Suppressor macrophage (primary cell): ENCODE measurements at regions not wholly inside any gene's neighbourhood (a gene's known extent, or its start where the extent isn't known, plus 50 kb on each side); places are given as distances from the start of the nearest gene placed in this dataset.
"Not testable (repeated sequence)": the region's sequence is repeated elsewhere in the genome, so short reads cannot be mapped to it uniquely, and the experiment has no call there.

Experiments
- DNase-seq, 4 experiments: peaks; one replicate each; pipeline ENCODE4 v3.0.0-alpha.2; 2020 to 2022

DNA sequence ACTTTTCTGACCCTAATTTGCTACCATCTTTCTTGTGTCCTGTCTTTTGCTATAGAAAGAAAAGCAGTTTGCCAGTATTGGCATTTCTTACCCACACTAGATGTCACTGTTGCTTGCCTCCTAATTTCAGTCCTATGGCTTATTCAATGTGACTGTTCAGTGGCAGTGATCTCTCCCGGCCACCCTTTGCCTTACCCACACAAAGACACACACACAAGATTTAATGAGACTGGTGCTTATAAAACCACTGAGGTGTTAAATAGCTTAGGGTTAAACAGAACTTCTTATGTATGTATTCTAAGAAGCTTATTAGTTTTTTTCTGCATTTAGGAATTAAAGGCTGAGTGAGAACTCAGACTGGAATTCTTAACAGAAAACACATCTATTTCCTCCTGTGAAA lies 233.6 kb upstream of the ASCC3 start:
- peak in 2 of 4 experiments; percentile 2 to 5 for DNase-seq

- DNase-seq: no peak
Observed at GRCh38 chr6:101116337-101116736, 235.2 kb upstream of the ASCC3 start.

- no peak for DNase-seq
Observed at GRCh38 chr6:101117393-101118135, 236.4 kb upstream of the ASCC3 start.

GRCh38 chr6:101118136-101118396 lies 236.9 kb upstream of the ASCC3 start:
- no peak for DNase-seq

GRCh38 chr6:101120747-101121146 lies 239.6 kb upstream of the ASCC3 start:
- no peak for DNase-seq

DNA sequence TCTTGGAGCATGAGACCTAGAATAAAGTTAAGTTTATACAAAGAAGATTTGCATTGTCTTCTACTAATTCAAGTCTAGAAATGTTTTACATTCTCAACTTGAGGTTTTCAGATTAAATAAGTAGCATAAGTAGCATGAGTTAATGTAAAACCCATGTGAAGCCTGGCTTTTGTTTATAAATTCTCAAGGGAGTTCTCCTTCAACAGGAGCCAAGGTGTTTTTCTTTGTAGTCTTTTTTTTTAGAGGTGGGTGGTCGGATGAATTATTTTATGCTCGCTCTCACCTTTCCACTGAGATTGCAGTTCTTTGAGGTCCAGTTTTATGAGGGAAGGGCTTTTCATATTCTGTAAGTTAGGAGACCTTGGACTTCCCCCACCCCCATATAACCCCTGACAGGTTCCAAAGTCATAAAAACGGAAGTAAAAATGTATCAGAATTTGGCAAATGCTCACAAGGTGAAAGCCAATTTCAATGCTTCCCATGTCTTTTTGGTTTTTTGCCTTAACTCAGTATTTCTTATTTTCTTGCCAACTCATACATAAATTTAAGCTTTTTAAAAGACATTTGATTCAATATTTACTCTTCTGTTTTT lies 244.3 kb upstream of the ASCC3 start:
- no peak for DNase-seq

- no peak for DNase-seq
Observed at GRCh38 chr6:101126501-101126900, 245.4 kb upstream of the ASCC3 start.

- DNase-seq: no peak
Observed at GRCh38 chr6:101129851-101130250, 248.7 kb upstream of the ASCC3 start.

DNA sequence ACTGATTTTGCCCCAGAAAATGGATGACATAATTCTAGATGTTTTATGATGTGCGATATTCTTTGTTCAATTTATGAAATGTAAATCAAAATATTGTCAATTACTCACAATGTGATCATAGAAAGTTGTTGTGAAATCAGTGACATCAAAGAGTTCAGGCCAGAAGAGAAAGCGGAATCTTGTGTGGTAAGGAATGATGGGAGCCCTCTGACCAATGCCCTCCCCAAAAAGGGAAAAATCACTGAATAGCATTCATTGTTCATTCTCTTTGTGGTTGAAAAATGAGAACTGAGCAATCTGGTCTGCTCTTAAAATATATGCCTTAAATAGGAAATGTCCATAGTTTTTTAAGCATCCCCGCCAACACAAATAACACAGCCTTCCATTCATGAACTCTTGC lies 247.1 kb upstream of the GRIK2 start:
- DNase-seq: no peak

- DNase-seq: no peak
Observed at GRCh38 chr6:101150226-101150625, 243.3 kb upstream of the GRIK2 start.

- not testable (repeated sequence) for DNase-seq
Observed at GRCh38 chr6:101157638-101158037, 235.9 kb upstream of the GRIK2 start.

GRCh38 chr6:101163611-101164010 lies 229.9 kb upstream of the GRIK2 start:
- DNase-seq: no peak

GRCh38 chr6:101167638-101168037 lies 225.9 kb upstream of the GRIK2 start:
- DNase-seq: no peak

DNA sequence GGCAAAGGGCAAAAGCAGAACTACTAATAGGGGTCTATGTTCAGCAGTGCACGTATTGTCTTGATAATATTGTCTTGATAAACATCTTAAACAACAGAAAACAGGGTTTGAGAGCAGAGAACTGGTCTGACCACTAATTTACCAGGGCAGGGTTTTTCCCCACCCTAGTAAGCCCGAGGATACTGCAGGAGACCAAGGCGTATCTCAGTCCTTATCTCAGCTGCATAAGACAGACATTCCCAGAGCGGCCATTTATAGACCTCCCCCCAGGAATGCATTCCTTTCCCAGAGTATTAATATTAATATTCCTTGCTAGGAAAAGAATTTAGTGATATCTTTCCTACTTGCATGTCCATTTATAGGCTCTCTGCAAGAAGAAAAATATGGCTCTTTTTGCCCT lies 222.5 kb upstream of the GRIK2 start:
- not testable (repeated sequence) for DNase-seq

DNA sequence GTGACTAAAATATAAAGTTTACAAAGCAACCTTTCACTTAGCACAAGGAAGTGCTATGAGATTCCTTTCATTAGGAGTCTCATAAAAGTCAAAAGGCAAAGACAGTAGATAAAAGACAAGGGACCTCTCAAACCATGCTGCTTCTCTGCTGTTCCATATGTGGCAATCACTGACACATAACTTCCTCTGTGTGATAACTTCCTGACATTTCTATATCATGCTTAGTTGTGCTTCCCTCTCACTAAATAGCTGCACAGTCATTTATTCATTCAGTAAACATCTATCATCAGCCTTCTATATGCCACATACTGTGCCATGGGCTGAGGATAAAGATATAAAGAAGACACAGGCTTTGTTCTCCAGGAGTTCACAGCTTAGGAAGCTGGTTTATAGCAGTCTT lies 214.8 kb upstream of the GRIK2 start:
- DNase-seq: peak in 1 of 4 experiments; percentile 1

GRCh38 chr6:101181006-101181405 lies 212.5 kb upstream of the GRIK2 start:
- DNase-seq: no peak

DNA sequence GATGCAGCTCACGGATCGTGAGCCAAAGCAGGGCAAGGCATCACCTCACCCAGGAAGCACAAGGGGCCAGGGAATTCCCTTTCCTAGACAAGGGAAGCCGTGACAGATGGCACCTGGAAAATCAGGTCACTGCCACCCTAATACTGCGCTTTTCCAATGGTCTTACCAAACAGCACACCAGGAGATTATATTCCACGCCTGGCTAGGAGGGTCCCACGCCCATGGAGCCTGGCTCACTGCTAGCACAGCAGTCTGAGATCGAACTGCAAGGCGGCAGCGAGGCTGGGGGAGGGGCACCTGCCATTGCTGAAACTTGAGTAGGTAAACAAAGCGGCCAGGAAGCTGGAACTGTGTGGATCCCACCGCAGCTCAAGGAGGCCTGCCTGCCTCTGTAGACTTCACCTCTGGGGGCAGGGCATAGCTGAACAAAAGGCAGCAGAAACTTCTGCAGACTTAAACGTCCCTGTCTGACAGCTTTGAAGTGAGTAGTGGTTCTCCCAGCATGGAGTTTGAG lies 205.2 kb upstream of the GRIK2 start:
- DNase-seq: not testable (repeated sequence)

DNA sequence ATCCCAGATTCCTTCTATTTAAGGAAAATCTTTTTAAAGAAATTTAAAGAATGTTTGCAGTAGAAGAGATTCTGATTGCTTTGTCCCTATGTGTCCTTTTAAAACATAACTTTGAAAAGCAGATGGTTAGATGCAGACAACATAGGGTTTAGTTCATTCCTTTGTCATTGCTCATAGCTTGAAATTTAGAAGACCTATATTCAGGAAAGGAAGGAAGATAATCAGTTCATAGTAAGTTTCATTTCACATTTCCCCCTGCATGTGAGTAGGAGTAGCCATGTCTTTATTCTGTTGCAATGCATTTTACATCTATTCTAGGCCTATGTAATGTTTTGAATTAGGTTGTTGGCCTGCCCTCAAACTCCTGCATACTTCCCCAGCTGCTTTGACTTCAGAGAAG lies 197.9 kb upstream of the GRIK2 start:
- DNase-seq: no peak

GRCh38 chr6:101199441-101199840 lies 194.1 kb upstream of the GRIK2 start:
- no peak for DNase-seq

DNA sequence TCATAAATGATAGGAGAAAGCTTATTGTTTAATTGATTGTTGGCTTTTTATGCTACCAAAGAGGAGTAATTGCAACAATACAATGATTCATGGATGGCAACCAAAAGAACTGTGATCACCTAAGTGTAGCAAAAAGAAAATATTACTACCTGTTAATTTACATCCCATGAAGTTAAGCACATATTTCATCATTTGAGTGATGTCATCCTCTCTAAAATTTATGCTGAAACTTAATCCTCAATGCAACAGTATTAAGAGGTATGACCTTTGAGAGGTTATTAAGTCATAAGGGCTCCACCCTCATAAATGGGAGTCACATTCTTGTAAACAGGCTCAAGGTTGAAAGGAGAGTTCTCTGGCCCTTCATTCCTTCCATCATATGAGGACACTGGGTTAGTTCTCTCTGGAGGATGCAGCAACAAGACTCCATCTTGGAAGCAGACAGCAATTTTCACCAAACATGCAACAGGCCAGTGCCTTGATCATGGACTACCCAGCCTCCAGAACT lies 190.6 kb upstream of the GRIK2 start:
- DNase-seq: no peak

DNA sequence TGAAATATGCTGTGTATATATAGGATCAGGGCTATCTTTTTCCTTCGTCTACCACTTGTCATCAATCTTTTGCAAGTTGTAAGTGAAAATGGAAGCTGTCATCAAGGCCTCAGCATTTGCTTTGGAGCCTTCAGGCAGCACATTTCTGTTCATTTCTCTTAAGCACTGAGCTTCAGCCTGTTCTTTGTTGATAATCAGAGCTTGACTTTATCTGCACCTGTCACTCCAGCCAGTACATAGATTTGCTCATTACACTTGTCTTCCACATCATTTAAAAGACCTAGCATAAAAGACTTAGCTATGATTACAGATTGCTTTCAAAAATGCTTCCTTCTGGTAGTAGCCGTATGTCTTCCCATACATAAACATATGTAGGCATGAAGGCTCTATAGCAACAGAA lies 189.8 kb upstream of the GRIK2 start:
- DNase-seq: no peak

GRCh38 chr6:101208152-101208551 lies 185.4 kb upstream of the GRIK2 start:
- DNase-seq: no peak

DNA sequence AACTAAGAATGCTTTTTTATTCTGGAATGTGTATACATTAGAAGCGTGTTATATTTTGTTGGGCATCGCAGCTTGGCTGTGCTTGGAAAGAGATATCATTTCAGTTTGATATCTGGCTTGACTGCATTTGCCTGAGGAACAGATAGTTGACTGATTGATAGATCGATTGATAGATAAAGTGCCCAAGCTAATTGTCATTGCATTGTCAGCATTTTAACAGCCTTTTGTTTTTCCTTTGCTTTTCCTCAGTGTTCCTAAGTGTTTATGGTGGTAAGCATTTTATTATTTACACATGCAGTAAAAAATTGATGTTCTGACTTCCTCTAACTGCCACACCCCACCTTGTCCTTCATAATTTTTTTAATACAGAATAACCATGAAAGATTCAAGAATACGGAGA lies 180.9 kb upstream of the GRIK2 start:
- DNase-seq: no peak

DNA sequence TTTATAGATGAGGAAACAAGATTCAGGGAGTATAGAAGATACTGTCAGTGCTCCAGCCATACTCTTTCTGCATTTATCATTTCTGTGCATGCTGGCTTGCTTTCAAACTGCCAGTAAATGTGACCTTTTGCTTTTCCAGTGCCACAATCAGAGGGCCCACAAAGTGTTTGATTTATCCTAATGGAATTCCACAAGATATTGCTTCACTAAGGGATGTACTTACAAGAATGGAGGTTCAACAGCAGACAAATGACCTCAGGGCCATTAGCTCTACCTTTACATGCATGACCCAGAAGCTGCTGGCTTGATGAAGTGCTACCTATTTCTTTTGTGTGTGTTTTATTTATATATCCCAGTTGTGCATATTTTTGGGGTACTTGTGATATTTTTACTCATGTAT lies 171.5 kb upstream of the GRIK2 start:
- DNase-seq: no peak

GRCh38 chr6:101224751-101225150 lies 168.8 kb upstream of the GRIK2 start:
- no peak for DNase-seq
